Keratinocyte (primary cell): ENCODE measurements at regions not wholly inside any gene's neighbourhood (a gene's known extent, or its start where the extent isn't known, plus 50 kb on each side); places are given as distances from the start of the nearest gene placed in this dataset.

Source experiments
- CTCF ChIP-seq, 3 experiments: IDR thresholded peaks in 1 of 3; conservative IDR thresholded peaks in 1 of 3; optimal IDR thresholded peaks in 1 of 3; 2 replicates in 2 of 3; 3 replicates in 1 of 3; pipeline versions ENCODE3 to v1.5.1; 2011; ENCODE audit warnings: low read length in 3 of 3, mild to moderate bottlenecking in 3 of 3, moderate library complexity in 2 of 3, control low read depth in 1 of 3, inconsistent platforms in 1 of 3; ENCODE audit not compliant: insufficient read depth in 2 of 3; ENCODE audit errors: extremely low read depth in 1 of 3
- EZH2 ChIP-seq: IDR thresholded peaks from one replicate; pipeline ENCODE4 v1.6.1; 2012; ENCODE audit warnings: inconsistent platforms, mild to moderate bottlenecking, low read length, moderate library complexity

DNA sequence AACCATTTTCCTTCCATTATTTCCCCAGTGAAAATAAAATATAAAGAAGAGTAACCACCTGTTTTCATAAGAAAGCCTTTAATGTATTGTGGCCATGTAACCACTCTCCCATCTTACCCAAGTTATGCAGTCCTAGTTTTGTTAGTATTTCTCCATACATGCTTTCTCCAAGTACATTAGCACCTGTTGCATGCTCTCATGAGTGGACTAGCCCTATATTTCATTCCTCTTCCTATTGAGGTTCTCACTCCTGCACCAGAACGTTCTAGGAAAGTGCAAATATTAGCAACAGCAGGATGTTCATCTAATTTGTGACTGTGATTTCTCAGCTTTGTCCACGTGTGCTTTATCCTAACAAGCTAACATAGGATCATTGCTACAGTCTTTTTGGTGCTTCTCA is 155.1 kb upstream of the NPVF start:
- TF ChIP-seq CTCF (optimal IDR thresholded peaks at IDR 0.05 in 1 of 3, IDR thresholded peaks at IDR 0.05 in 1 of 3, conservative IDR thresholded peaks at IDR 0.05 in 1 of 3; ENCODE audit: extremely low read depth in 1 of 3, insufficient read depth in 2 of 3, low read length in 3 of 3) (no peak), EZH2 (no peak)
